ENCODE measurements at regions not wholly inside any gene's neighbourhood (a gene's known extent, or its start where the extent isn't known, plus 50 kb on each side); places are given as distances from the start of the nearest gene placed in this dataset.
A peak's percentile ranks its signal among the peaks of the same experiment; 100 is the strongest.
"Not testable (repeated sequence)": the region's sequence is repeated elsewhere in the genome, so short reads cannot be mapped to it uniquely, and the experiment has no call there.

GRCh38 chr1:211206981-211207380 lies 52.2 kb upstream of the RCOR3 start:
- DNase-seq = no peak

- DNase-seq = no peak
Measured at GRCh38 chr1:211200311-211200710, 58.9 kb upstream of the RCOR3 start.

- no peak for DNase-seq
Measured at GRCh38 chr1:211198880-211199279, 60.3 kb upstream of the RCOR3 start.

DNA sequence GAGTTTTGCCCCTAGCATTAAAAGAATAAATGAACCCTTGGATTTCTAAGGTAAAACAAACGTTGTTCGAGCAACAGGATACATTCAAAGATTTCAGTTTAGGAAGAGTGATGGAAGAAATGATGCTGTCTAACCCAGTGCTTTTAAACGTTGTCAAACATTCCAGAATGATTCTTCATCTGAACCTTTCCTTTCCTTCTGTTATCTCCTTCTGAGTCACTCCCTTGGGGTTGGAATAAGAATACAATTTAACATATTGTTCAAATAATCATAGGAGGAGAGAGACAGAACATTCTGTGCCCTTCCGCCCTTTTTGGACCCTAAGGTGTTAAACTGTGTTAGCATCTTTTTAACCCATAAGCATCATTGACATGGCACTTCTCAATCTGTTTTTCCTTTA lies 61.1 kb upstream of the RCOR3 start:
- no peak for DNase-seq

DNA sequence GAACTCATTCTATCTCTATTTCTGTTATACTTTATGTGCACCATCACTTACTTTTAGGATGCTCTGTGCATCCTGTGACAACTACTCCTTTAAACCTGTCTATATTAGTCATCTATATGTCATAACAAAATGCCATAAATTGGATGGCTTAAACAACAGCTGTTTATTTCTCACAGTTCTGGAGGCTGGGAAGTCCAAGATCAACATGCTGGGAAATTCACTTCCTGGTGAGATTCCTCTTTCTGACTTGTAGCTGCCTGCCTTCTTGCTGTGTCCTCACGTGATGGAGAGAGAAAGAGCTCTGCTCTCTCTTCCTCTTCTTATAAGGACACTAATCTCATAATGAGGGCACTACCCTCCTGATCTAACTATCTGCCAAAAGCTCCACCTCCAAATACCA lies 62.3 kb upstream of the RCOR3 start:
- no peak for DNase-seq

DNA sequence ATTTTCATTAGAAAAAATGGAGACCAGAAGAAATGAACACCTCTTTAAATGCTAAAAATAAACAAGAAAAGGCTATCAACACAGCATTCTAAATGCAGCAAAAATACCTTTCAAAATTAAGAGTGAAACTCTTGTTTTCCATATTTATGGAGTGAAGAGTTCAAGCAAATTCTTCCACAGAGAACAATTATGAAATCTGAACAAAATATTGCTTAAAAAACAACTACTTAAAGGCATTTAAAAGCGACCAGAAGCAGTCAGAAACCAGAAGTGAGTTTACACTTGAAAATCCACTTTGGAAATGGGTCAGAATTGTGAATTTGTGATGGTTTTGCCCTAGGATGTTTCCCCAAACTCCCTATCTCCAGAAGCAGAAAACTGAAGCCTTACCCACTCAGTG lies 60.9 kb upstream of the KCNH1 start:
- no peak for DNase-seq

GRCh38 chr1:211192227-211192626 lies 58.3 kb upstream of the KCNH1 start:
- no peak for DNase-seq

DNA sequence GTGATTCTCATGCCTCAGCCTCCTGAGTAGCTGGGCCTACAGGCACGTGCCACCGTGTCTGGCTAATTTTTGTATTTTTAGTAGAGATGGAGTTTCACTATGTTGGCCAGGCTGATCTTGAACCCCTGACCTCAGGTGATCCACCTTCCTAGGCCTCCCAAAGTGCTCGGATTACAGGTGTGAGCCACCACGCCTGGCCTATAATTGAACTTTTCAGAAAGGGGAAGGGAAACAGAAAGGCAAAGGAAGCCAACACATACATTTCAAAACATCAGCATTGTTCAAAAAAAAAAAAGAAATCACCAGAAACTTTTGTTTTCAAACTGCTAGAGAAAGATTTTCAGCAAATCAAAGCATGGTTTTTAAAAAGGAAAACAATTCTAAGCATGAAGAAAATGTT lies 54.8 kb upstream of the KCNH1 start:
- DNase-seq = not testable (repeated sequence)

GRCh38 chr1:211183747-211184313 lies 49.9 kb upstream of the KCNH1 start:
- peak; percentile 1 to 45 for DNase-seq

All from NCI-H524 (cell line).